HG02798 (cell line): ENCODE measurements at regions not wholly inside any gene's neighbourhood (a gene's known extent, or its start where the extent isn't known, plus 50 kb on each side); places are given as distances from the start of the nearest gene placed in this dataset.

Experiments used
- ATAC-seq: cut with Tn5 transposase; IDR thresholded peaks from one replicate; pipeline ENCODE4 v1.9.1; 2021; ENCODE audit warnings: mild to moderate bottlenecking; ENCODE audit not compliant: unreplicated experiment, poor library complexity

GRCh38 chr6:14665827-14666724 lies 548.5 kb downstream of the CD83 start:
- ATAC-seq, result peak; percentile 38

GRCh38 chr6:14670806-14671205 lies 553.2 kb downstream of the CD83 start:
- ATAC-seq, result no peak

- ATAC-seq, result no peak
Measured at GRCh38 chr6:14671261-14671681, 553.7 kb downstream of the CD83 start.

- no peak for ATAC-seq
Measured at GRCh38 chr6:14671937-14672336, 554.4 kb downstream of the CD83 start.

- ATAC-seq, result no peak
Measured at GRCh38 chr6:14673201-14673600, 555.6 kb downstream of the CD83 start.

GRCh38 chr6:14674458-14674857 lies 556.9 kb downstream of the CD83 start:
- ATAC-seq, result no peak

- no peak for ATAC-seq
Measured at GRCh38 chr6:14674867-14675648, 557.5 kb downstream of the CD83 start.

GRCh38 chr6:14676064-14676463 lies 558.5 kb downstream of the CD83 start:
- no peak for ATAC-seq

- ATAC-seq, result no peak
Measured at GRCh38 chr6:14676977-14677781, 559.6 kb downstream of the CD83 start.

GRCh38 chr6:14681699-14682487 lies 564.0 kb upstream of the JARID2 start:
- no peak for ATAC-seq

GRCh38 chr6:14682812-14683211 lies 563.1 kb upstream of the JARID2 start:
- ATAC-seq, result no peak

GRCh38 chr6:14689639-14690038 lies 556.2 kb upstream of the JARID2 start:
- no peak for ATAC-seq

- no peak for ATAC-seq
Measured at GRCh38 chr6:14690120-14691056, 555.5 kb upstream of the JARID2 start.

- no peak for ATAC-seq
Measured at GRCh38 chr6:14692208-14692607, 553.7 kb upstream of the JARID2 start.

- ATAC-seq, result no peak
Measured at GRCh38 chr6:14693301-14694192, 552.3 kb upstream of the JARID2 start.

- ATAC-seq, result no peak
Measured at GRCh38 chr6:14694308-14694707, 551.6 kb upstream of the JARID2 start.

GRCh38 chr6:14695579-14695978 lies 550.3 kb upstream of the JARID2 start:
- no peak for ATAC-seq

GRCh38 chr6:14696367-14696766 lies 549.5 kb upstream of the JARID2 start:
- ATAC-seq, result no peak
